ENCODE measurements at regions not wholly inside any gene's neighbourhood (a gene's known extent, or its start where the extent isn't known, plus 50 kb on each side); places are given as distances from the start of the nearest gene placed in this dataset.

DNA sequence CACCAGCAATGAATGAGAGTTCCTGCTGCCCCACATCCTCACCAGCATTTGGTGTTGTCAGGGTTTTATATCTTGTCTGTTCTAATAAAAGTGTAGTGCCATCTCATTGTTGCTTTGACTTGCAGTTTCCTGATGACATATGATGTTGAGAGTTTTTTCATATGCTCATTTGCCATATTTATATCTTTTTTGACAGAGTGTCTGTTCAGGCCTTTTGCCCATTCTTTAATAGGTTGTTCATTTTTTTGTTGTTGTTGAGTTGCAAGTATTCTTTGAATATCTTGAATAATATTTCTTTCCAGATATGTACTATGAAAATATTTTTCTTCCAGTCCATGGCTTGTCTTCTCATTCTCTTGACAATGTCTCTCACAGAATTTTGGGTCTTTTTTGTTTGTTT is 111.7 kb upstream of the KCNJ15 start:
- Histone ChIP-seq H3K27me3 (replicated peaks; ENCODE audit: insufficient read depth, low read depth, low read length, poor library complexity) (peaks cover 4% of the 10 kb centered on the region), H3K4me1 (ENCODE audit: insufficient read depth, low read length, poor library complexity, severe bottlenecking) (no peaks in the 10 kb centered on the region), H3K36me3 (ENCODE audit: insufficient read depth, low read length, poor library complexity, severe bottlenecking) (no peaks in the 10 kb centered on the region), H3K4me3 (ENCODE audit: low read depth, low read length, poor library complexity, severe bottlenecking) (no peak overlapping the region), H3K9me3 (ENCODE audit: low read depth, low read length, poor library complexity, severe bottlenecking) (no peaks in the 10 kb centered on the region), H3K27ac (ENCODE audit: low read depth, low read length, poor library complexity, severe bottlenecking) (no peak overlapping the region)
- ChIA-PET CTCF (no interaction called here), POLR2A (ENCODE audit: low non-redundant PET) (no interaction called here)
- no TSS peak for BruUV-seq (replicated peaks)
- DNase-seq (ENCODE audit: low spot score): no peak
- intact Hi-C loops (cut with micrococcal nuclease; ENCODE audit: unreplicated experiment): no loop called here
- no peak for TF ChIP-seq EZH2 (IDR thresholded peaks at IDR 0.05; ENCODE audit: borderline replicate concordance, low read depth, low read length, poor library complexity, severe bottlenecking)
- TF ChIP-seq, protein P1, sequence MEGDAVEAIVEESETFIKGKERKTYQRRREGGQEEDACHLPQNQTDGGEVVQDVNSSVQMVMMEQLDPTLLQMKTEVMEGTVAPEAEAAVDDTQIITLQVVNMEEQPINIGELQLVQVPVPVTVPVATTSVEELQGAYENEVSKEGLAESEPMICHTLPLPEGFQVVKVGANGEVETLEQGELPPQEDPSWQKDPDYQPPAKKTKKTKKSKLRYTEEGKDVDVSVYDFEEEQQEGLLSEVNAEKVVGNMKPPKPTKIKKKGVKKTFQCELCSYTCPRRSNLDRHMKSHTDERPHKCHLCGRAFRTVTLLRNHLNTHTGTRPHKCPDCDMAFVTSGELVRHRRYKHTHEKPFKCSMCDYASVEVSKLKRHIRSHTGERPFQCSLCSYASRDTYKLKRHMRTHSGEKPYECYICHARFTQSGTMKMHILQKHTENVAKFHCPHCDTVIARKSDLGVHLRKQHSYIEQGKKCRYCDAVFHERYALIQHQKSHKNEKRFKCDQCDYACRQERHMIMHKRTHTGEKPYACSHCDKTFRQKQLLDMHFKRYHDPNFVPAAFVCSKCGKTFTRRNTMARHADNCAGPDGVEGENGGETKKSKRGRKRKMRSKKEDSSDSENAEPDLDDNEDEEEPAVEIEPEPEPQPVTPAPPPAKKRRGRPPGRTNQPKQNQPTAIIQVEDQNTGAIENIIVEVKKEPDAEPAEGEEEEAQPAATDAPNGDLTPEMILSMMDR (conservative IDR thresholded peaks at IDR 0.05; ENCODE audit: low read depth, low read length): no peak

DNA sequence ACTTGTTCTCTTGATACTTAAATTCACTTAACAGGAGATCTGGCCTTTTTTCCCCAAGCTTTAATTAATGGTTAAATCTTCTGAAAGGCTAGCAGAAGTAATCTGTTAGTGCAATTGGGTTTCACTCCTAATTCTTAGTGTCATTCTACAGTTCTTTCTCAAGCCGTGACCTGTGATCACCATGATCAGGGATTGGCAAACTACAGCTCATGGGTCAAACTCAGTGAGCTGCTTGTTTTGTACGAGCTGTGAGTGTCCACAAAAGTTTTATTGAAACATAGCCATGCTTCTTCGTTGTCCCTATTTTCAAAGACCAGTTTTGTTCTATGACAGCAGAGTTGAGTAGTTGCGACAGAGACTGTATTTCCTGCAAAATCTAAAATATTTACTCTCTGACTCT is 109.4 kb upstream of the KCNJ15 start:
- TF ChIP-seq, protein P1 (conservative IDR thresholded peaks at IDR 0.05; ENCODE audit: low read depth, low read length): no peak
- TF ChIP-seq EZH2 (IDR thresholded peaks at IDR 0.05; ENCODE audit: borderline replicate concordance, low read depth, low read length, poor library complexity, severe bottlenecking): no peak
- Histone ChIP-seq H3K9me3 (ENCODE audit: low read depth, low read length, poor library complexity, severe bottlenecking) (no peaks in the 10 kb centered on the region), H3K27me3 (replicated peaks; ENCODE audit: insufficient read depth, low read depth, low read length, poor library complexity) (peaks cover 19% of the 10 kb centered on the region), H3K27ac (ENCODE audit: low read depth, low read length, poor library complexity, severe bottlenecking) (no peak overlapping the region), H3K4me3 (ENCODE audit: low read depth, low read length, poor library complexity, severe bottlenecking) (no peak overlapping the region), H3K4me1 (ENCODE audit: insufficient read depth, low read length, poor library complexity, severe bottlenecking) (no peaks in the 10 kb centered on the region), H3K36me3 (ENCODE audit: insufficient read depth, low read length, poor library complexity, severe bottlenecking) (no peaks in the 10 kb centered on the region)
- ChIA-PET POLR2A (ENCODE audit: low non-redundant PET) (no interaction called here), CTCF (no interaction called here)
- BruUV-seq (replicated peaks): no TSS peak
- intact Hi-C loops (cut with micrococcal nuclease; ENCODE audit: unreplicated experiment): no loop called here
- no peak for DNase-seq (ENCODE audit: low spot score)

DNA sequence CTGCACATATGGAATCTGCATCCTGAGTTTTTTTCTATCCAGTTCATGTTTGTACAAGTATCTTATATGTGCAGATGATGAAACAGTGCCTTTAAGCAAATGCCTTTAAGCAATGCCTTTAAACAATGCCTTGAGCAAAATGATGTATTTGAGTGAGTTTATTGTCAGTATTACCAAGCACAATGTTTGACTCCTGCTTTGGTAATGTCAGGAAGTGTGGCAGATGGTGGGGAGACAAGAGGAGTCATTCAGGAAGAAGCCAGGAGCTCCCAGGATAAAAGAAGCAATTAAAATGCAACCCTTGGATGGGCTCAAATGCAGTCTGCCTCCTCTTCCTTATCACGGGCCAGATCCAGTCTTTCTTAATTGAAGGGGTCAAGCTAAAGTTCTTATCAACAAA is 108.7 kb upstream of the KCNJ15 start:
- H3K9me3 ChIP-seq (ENCODE audit: low read depth, low read length, poor library complexity, severe bottlenecking): no peaks in the 10 kb centered on the region
- CTCF ChIA-PET: no interaction called here
- peaks cover 25% of the 10 kb centered on the region for H3K27me3 ChIP-seq (replicated peaks; ENCODE audit: insufficient read depth, low read depth, low read length, poor library complexity)
- no peaks in the 10 kb centered on the region for H3K4me1 ChIP-seq (ENCODE audit: insufficient read depth, low read length, poor library complexity, severe bottlenecking)
- no TSS peak for BruUV-seq (replicated peaks)
- intact Hi-C loops (cut with micrococcal nuclease; ENCODE audit: unreplicated experiment): no loop called here
- no peak for DNase-seq (ENCODE audit: low spot score)
- POLR2A ChIA-PET (ENCODE audit: low non-redundant PET): no interaction called here
- H3K4me3 ChIP-seq (ENCODE audit: low read depth, low read length, poor library complexity, severe bottlenecking): no peak overlapping the region
- no peak overlapping the region for H3K27ac ChIP-seq (ENCODE audit: low read depth, low read length, poor library complexity, severe bottlenecking)
- H3K36me3 ChIP-seq (ENCODE audit: insufficient read depth, low read length, poor library complexity, severe bottlenecking): no peaks in the 10 kb centered on the region
- TF ChIP-seq, protein P1 (conservative IDR thresholded peaks at IDR 0.05; ENCODE audit: low read depth, low read length): no peak
- TF ChIP-seq EZH2 (IDR thresholded peaks at IDR 0.05; ENCODE audit: borderline replicate concordance, low read depth, low read length, poor library complexity, severe bottlenecking): no peak

Data from A673 (cell line).